ENCODE measurements at regions not wholly inside any gene's neighbourhood (a gene's known extent, or its start where the extent isn't known, plus 50 kb on each side); places are given as distances from the start of the nearest gene placed in this dataset.

DNA sequence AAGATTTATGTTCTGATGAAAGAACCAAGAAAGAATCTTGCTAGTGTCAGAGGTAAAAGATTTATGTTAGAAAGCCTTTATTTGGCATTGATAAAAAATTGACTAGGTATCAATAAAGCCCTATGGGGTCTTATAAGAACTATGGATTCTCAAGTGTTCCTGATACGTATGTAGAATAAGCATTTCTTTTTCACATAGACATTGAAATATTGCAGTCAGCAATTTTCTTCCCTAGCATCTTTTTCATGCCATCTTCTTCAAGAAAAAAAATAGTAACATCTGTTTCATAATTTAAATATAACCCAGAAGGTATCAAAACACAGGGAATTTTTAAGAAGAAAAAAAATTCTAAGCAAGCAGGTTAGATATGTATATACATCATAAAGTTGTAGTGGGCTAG, 230.6 kb downstream of the CENPW start:
- H3K36me3 ChIP-seq (ENCODE audit: insufficient read depth, low read length) = no peaks in the 10 kb centered on the region
- no peak overlapping the region for H3K4me2 ChIP-seq (ENCODE audit: low read depth, low read length, poor library complexity, severe bottlenecking)
- no peak overlapping the region for H2AFZ ChIP-seq (ENCODE audit: low read length)
- H3K9ac ChIP-seq (ENCODE audit: low read depth, low read length, poor library complexity, severe bottlenecking) = no peak overlapping the region
- H3K4me1 ChIP-seq (ENCODE audit: insufficient read depth, low read length, poor library complexity, severe bottlenecking) = no peaks in the 10 kb centered on the region
- H4K20me1 ChIP-seq (ENCODE audit: insufficient read depth, low read length, poor library complexity, severe bottlenecking) = no peaks in the 10 kb centered on the region
- no peaks in the 10 kb centered on the region for H3F3A ChIP-seq (ENCODE audit: low read depth)
- no peaks in the 10 kb centered on the region for H3K79me2 ChIP-seq (ENCODE audit: insufficient read depth, low read length)
- H3K27me3 ChIP-seq (ENCODE audit: insufficient read depth, low read length, poor library complexity, severe bottlenecking) = no peaks in the 10 kb centered on the region
- TF ChIP-seq, protein P1, sequence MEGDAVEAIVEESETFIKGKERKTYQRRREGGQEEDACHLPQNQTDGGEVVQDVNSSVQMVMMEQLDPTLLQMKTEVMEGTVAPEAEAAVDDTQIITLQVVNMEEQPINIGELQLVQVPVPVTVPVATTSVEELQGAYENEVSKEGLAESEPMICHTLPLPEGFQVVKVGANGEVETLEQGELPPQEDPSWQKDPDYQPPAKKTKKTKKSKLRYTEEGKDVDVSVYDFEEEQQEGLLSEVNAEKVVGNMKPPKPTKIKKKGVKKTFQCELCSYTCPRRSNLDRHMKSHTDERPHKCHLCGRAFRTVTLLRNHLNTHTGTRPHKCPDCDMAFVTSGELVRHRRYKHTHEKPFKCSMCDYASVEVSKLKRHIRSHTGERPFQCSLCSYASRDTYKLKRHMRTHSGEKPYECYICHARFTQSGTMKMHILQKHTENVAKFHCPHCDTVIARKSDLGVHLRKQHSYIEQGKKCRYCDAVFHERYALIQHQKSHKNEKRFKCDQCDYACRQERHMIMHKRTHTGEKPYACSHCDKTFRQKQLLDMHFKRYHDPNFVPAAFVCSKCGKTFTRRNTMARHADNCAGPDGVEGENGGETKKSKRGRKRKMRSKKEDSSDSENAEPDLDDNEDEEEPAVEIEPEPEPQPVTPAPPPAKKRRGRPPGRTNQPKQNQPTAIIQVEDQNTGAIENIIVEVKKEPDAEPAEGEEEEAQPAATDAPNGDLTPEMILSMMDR (conservative IDR thresholded peaks at IDR 0.05; ENCODE audit: low read length) = no peak
- no peak for TF ChIP-seq EZH2phosphoT487 (IDR thresholded peaks at IDR 0.05; ENCODE audit: borderline replicate concordance)
- no peaks in the 10 kb centered on the region for H3K9me3 ChIP-seq (ENCODE audit: insufficient read depth, low read depth, low read length)
- H3K9me2 ChIP-seq (replicated peaks; ENCODE audit: low read depth, low read length) = no peaks in the 10 kb centered on the region
- no peak overlapping the region for H3K4me3 ChIP-seq (ENCODE audit: low read length, poor library complexity, severe bottlenecking)

DNA sequence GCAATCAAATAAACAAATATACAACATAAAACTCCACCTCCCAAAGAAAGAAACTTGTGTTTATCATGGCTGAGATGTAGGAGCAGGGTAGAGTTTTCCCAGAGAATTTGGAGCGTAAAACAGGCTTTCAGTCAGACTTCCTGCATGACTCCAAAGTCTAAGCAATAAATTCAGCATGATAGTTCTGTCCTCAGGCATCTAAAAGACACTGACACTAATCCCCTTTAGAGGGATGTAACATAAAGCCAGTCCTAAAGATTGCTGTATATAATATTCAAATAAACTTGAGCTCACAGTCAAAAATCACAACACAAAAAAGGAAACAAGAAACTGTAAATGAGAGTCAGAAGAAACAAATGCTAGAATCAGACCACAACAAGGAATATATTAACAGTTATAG, 234.4 kb downstream of the CENPW start:
- Histone ChIP-seq H3K4me3 (ENCODE audit: low read length, poor library complexity, severe bottlenecking) (no peak overlapping the region), H3K4me2 (ENCODE audit: low read depth, low read length, poor library complexity, severe bottlenecking) (no peak overlapping the region), H3K9ac (ENCODE audit: low read depth, low read length, poor library complexity, severe bottlenecking) (no peak overlapping the region), H3K9me2 (replicated peaks; ENCODE audit: low read depth, low read length) (no peaks in the 10 kb centered on the region), H3K4me1 (ENCODE audit: insufficient read depth, low read length, poor library complexity, severe bottlenecking) (no peaks in the 10 kb centered on the region), H3F3A (ENCODE audit: low read depth) (no peaks in the 10 kb centered on the region), H2AFZ (ENCODE audit: low read length) (no peak overlapping the region), H4K20me1 (ENCODE audit: insufficient read depth, low read length, poor library complexity, severe bottlenecking) (no peaks in the 10 kb centered on the region), H3K9me3 (ENCODE audit: insufficient read depth, low read depth, low read length) (no peaks in the 10 kb centered on the region), H3K27me3 (ENCODE audit: insufficient read depth, low read length, poor library complexity, severe bottlenecking) (no peaks in the 10 kb centered on the region), H3K36me3 (ENCODE audit: insufficient read depth, low read length) (no peaks in the 10 kb centered on the region), H3K79me2 (ENCODE audit: insufficient read depth, low read length) (no peaks in the 10 kb centered on the region)
- no peak for TF ChIP-seq EZH2phosphoT487 (IDR thresholded peaks at IDR 0.05; ENCODE audit: borderline replicate concordance)
- TF ChIP-seq, protein P1 (conservative IDR thresholded peaks at IDR 0.05; ENCODE audit: low read length) = no peak

DNA sequence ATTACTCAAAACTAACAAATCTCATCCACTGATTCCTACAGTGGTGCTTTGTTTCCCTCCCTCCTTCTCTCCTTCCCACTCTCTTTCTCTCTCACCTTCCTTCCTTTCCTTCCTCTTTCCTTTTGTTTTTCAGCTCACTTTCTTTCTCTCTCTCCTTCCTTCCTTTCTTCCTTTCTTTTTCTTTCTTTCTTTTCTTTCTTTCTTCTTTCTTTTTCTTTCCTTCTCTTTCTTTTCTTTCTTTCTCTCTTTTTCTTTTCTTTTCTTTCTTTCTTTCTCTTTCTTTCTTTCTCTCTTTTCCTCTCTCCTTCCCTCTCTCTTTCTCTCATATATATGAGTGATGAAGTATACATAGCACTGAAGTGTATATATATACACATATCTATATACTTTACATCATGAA, 241.4 kb downstream of the CENPW start:
- Histone ChIP-seq H3K4me1 (ENCODE audit: insufficient read depth, low read length, poor library complexity, severe bottlenecking) (no peaks in the 10 kb centered on the region), H3K4me2 (ENCODE audit: low read depth, low read length, poor library complexity, severe bottlenecking) (no peak overlapping the region), H3K27me3 (ENCODE audit: insufficient read depth, low read length, poor library complexity, severe bottlenecking) (no peaks in the 10 kb centered on the region), H3K36me3 (ENCODE audit: insufficient read depth, low read length) (no peaks in the 10 kb centered on the region), H3K9me3 (ENCODE audit: insufficient read depth, low read depth, low read length) (no peaks in the 10 kb centered on the region), H3K9me2 (replicated peaks; ENCODE audit: low read depth, low read length) (no peaks in the 10 kb centered on the region), H3F3A (ENCODE audit: low read depth) (no peaks in the 10 kb centered on the region), H4K20me1 (ENCODE audit: insufficient read depth, low read length, poor library complexity, severe bottlenecking) (no peaks in the 10 kb centered on the region), H3K9ac (ENCODE audit: low read depth, low read length, poor library complexity, severe bottlenecking) (no peak overlapping the region), H2AFZ (ENCODE audit: low read length) (no peak overlapping the region), H3K79me2 (ENCODE audit: insufficient read depth, low read length) (no peaks in the 10 kb centered on the region), H3K4me3 (ENCODE audit: low read length, poor library complexity, severe bottlenecking) (no peak overlapping the region)
- TF ChIP-seq, protein P1 (conservative IDR thresholded peaks at IDR 0.05; ENCODE audit: low read length) = no peak
- TF ChIP-seq EZH2phosphoT487 (IDR thresholded peaks at IDR 0.05; ENCODE audit: borderline replicate concordance) = no peak
